K562 (cell line): ENCODE measurements at regions not wholly inside any gene's neighbourhood (a gene's known extent, or its start where the extent isn't known, plus 50 kb on each side); places are given as distances from the start of the nearest gene placed in this dataset.
"Not testable (repeated sequence)": the region's sequence is repeated elsewhere in the genome, so short reads cannot be mapped to it uniquely, and the experiment has no call there.

ENCODE experiments used
- HLTF ChIP-seq: fragments of 450-650 bp; IDR thresholded peaks from 2 replicates; pipeline ENCODE4 v1.6.1; 2016
- MLX ChIP-seq, 2 experiments: fragments of 450-650 bp in 1 of 2; sonication (generic) in 1 of 2; formaldehyde crosslinking; conservative IDR thresholded peaks; 2 replicates each; pipeline versions ENCODE4 v1.4.0 to v1.8.1; 2020 to 2022; ENCODE audit warnings: mild to moderate bottlenecking in 1 of 2, missing genetic modification reagents in 1 of 2
- MTA1 ChIP-seq: fragments of 450-650 bp; IDR thresholded peaks from 2 replicates; pipeline ENCODE4 v1.6.1; 2017; ENCODE audit warnings: borderline replicate concordance

- TF ChIP-seq MTA1; MLX (CRISPR knock-in tag; conservative IDR thresholded peaks at IDR 0.05); HLTF: not testable (repeated sequence)
These were observed 440.2 kb upstream of the NUDT12 start for GRCh38 chr5:104002783-104003182.
